OCI-LY1 (cell line): ENCODE measurements at regions not wholly inside any gene's neighbourhood (a gene's known extent, or its start where the extent isn't known, plus 50 kb on each side); places are given as distances from the start of the nearest gene placed in this dataset.
"Not testable (repeated sequence)": the region's sequence is repeated elsewhere in the genome, so short reads cannot be mapped to it uniquely, and the experiment has no call there.

Source experiments
- EZH2 ChIP-seq: fragments of 200-600 bp; sonication (generic), shearing (Covaris generic); IDR thresholded peaks from 2 replicates; pipeline ENCODE4 v1.8.0; 2017; ENCODE audit warnings: borderline replicate concordance, mixed run types, mild to moderate bottlenecking, antibody characterized with exemption, low read length, moderate library complexity, mixed read lengths
- TF ChIP-seq, protein P1 (sequence below): fragments of 200-600 bp; sonication (generic), shearing (Covaris generic); IDR thresholded peaks from 2 replicates; pipeline ENCODE4 v1.5.1; 2017; ENCODE audit warnings: mild to moderate bottlenecking, antibody characterized with exemption, low read length, moderate library complexity, mixed read lengths

DNA sequence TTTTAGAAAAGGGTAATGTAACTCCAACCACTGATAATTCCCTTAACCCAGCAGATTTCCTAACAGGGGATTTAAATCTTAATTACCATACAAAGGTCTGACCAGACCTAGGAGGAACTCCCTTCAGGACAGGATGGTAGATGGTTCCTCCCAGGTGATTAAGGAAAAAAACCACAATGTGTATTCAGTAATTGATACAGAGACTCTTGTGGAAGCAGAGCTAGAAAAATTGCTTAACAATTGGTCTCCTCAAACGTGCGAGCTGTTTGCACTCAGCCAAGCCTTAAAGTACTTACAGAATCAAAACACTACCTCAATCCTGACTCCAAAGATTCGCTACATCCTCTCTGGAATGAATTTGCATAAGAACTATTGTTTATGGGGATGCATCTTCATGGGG, 2027.1 kb downstream of the OLFM4 start:
- TF ChIP-seq, protein P1, sequence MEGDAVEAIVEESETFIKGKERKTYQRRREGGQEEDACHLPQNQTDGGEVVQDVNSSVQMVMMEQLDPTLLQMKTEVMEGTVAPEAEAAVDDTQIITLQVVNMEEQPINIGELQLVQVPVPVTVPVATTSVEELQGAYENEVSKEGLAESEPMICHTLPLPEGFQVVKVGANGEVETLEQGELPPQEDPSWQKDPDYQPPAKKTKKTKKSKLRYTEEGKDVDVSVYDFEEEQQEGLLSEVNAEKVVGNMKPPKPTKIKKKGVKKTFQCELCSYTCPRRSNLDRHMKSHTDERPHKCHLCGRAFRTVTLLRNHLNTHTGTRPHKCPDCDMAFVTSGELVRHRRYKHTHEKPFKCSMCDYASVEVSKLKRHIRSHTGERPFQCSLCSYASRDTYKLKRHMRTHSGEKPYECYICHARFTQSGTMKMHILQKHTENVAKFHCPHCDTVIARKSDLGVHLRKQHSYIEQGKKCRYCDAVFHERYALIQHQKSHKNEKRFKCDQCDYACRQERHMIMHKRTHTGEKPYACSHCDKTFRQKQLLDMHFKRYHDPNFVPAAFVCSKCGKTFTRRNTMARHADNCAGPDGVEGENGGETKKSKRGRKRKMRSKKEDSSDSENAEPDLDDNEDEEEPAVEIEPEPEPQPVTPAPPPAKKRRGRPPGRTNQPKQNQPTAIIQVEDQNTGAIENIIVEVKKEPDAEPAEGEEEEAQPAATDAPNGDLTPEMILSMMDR, result not testable (repeated sequence)
- TF ChIP-seq EZH2, result not testable (repeated sequence)
